HG02763 (cell line): ENCODE measurements at regions not wholly inside any gene's neighbourhood (a gene's known extent, or its start where the extent isn't known, plus 50 kb on each side); places are given as distances from the start of the nearest gene placed in this dataset.

ENCODE experiments used
- ATAC-seq: cut with Tn5 transposase; IDR thresholded peaks from one replicate; pipeline ENCODE4 v1.9.1; 2021; ENCODE audit warnings: mild to moderate bottlenecking, moderate library complexity; ENCODE audit not compliant: unreplicated experiment

GRCh38 chr3:197352382-197352781 is 54.0 kb upstream of the DLG1 start:
- no peak for ATAC-seq

GRCh38 chr3:197350446-197350845 is 52.0 kb upstream of the DLG1 start:
- ATAC-seq, result no peak

GRCh38 chr3:197349368-197349767 is 51.0 kb upstream of the DLG1 start:
- no peak for ATAC-seq
